ENCODE measurements at regions not wholly inside any gene's neighbourhood (a gene's known extent, or its start where the extent isn't known, plus 50 kb on each side); places are given as distances from the start of the nearest gene placed in this dataset.

GRCh38 chr21:43287111-43287760 is 118.4 kb downstream of the CRYAA start:
- TF ChIP-seq POLR2A (IDR thresholded peaks at IDR 0.05), result no peak
- TF ChIP-seq, protein P1, sequence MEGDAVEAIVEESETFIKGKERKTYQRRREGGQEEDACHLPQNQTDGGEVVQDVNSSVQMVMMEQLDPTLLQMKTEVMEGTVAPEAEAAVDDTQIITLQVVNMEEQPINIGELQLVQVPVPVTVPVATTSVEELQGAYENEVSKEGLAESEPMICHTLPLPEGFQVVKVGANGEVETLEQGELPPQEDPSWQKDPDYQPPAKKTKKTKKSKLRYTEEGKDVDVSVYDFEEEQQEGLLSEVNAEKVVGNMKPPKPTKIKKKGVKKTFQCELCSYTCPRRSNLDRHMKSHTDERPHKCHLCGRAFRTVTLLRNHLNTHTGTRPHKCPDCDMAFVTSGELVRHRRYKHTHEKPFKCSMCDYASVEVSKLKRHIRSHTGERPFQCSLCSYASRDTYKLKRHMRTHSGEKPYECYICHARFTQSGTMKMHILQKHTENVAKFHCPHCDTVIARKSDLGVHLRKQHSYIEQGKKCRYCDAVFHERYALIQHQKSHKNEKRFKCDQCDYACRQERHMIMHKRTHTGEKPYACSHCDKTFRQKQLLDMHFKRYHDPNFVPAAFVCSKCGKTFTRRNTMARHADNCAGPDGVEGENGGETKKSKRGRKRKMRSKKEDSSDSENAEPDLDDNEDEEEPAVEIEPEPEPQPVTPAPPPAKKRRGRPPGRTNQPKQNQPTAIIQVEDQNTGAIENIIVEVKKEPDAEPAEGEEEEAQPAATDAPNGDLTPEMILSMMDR (IDR thresholded peaks at IDR 0.05), result no peak
